ENCODE measurements at regions not wholly inside any gene's neighbourhood (a gene's known extent, or its start where the extent isn't known, plus 50 kb on each side); places are given as distances from the start of the nearest gene placed in this dataset.

- TF ChIP-seq CTCF (conservative IDR thresholded peaks at IDR 0.05; ENCODE audit: control insufficient read depth, insufficient read depth, low read depth, low read length), result no peak
- no peak overlapping the region for H3K4me3 ChIP-seq (ENCODE audit: control insufficient read depth, low read depth, low read length)
- no peak for DNase-seq (ENCODE audit: low read depth)
Observed at GRCh38 chrX:77396781-77397180, 50.4 kb upstream of the FGF16 start.

Data from fibroblast of mammary gland (primary cell).